Adipose tissue (tissue), 3 donors: ENCODE measurements at regions not wholly inside any gene's neighbourhood (a gene's known extent, or its start where the extent isn't known, plus 50 kb on each side); places are given as distances from the start of the nearest gene placed in this dataset.

Experiments
- H3K27ac ChIP-seq: one replicate; pipeline ENCODE4 v1.5.1; 2013; ENCODE audit warnings: low read depth, low read length
- WGBS, 3 donors: extraction: QIAGEN DNeasy Blood & Tissue Kit; methylation state at CpG; one replicate each; pipeline ENCODE4 v1.1.7; 2013; 5-methylcytosine and 5-hydroxymethylcytosine counted together
- donor health status: healthy with polysubstance abuse.
- donor health status: Bipolar disorder and iron deficiency.
- donor health status: healthy.

- 81 to 87% (median 81%) methylated on average over 7 of the region's 7 CpGs for WGBS, 3 donors
- no peak overlapping the region for H3K27ac ChIP-seq
Observed at GRCh38 chr2:217185265-217185995, 325.6 kb upstream of the TNP1 start.

- 94 to 98% (median 96%) methylated on average over 2 of the region's 2 CpGs for WGBS, 3 donors
Observed at GRCh38 chr2:217184242-217184641, 324.4 kb upstream of the TNP1 start.

GRCh38 chr2:217183471-217183870 is 323.6 kb upstream of the TNP1 start:
- 77 to 100% (median 97%) methylated on average over 1 of the region's 1 CpG for whole genome bisulfite sequencing, 3 donors
- no peak overlapping the region for H3K27ac ChIP-seq

More at GRCh38 chr2:217184242-217184641, 324.4 kb upstream of the TNP1 start:
- H3K27ac ChIP-seq, result no peak overlapping the region

GRCh38 chr2:217182926-217183325 is 323.1 kb upstream of the TNP1 start:
- H3K27ac ChIP-seq, result no peak overlapping the region
- WGBS, 3 donors, result 61 to 82% (median 63%) methylated on average over 3 of the region's 3 CpGs

GRCh38 chr2:217181512-217181911 is 321.6 kb upstream of the TNP1 start:
- H3K27ac ChIP-seq, result no peak overlapping the region

- 72 to 81% (median 76%) methylated on average over 2 of the region's 2 CpGs for WGBS, 3 donors
- no peak overlapping the region for H3K27ac ChIP-seq
Observed at GRCh38 chr2:217179854-217180253, 320.0 kb upstream of the TNP1 start.

GRCh38 chr2:217178341-217178740 is 318.5 kb upstream of the TNP1 start:
- H3K27ac ChIP-seq, result no peak overlapping the region

GRCh38 chr2:217177720-217178119 is 317.9 kb upstream of the TNP1 start:
- no peak overlapping the region for H3K27ac ChIP-seq

GRCh38 chr2:217171874-217172273 is 312.0 kb upstream of the TNP1 start:
- H3K27ac ChIP-seq, result no peak overlapping the region

- no peak overlapping the region for H3K27ac ChIP-seq
- WGBS, 3 donors, result 74 to 83% (median 82%) methylated on average over 1 of the region's 1 CpG
Observed at GRCh38 chr2:217168496-217168895, 308.6 kb upstream of the TNP1 start.

GRCh38 chr2:217167531-217167930 is 307.7 kb upstream of the TNP1 start:
- no peak overlapping the region for H3K27ac ChIP-seq

- H3K27ac ChIP-seq, result no peak overlapping the region
- 51 to 59% (median 58%) methylated on average over 3 of the region's 3 CpGs for WGBS, 3 donors
Observed at GRCh38 chr2:217166241-217166850, 306.5 kb upstream of the TNP1 start.

- H3K27ac ChIP-seq, result no peak overlapping the region
- WGBS, 3 donors, result 89 to 99% (median 93%) methylated on average over 2 of the region's 2 CpGs
Observed at GRCh38 chr2:217165547-217165946, 305.7 kb upstream of the TNP1 start.

- 94 to 98% (median 95%) methylated on average over 4 of the region's 4 CpGs for WGBS, 3 donors
- H3K27ac ChIP-seq, result no peak overlapping the region
Observed at GRCh38 chr2:217163987-217164386, 304.1 kb upstream of the TNP1 start.

- WGBS, 3 donors, result 63 to 77% (median 68%) methylated on average over 9 of the region's 9 CpGs
- no peak overlapping the region for H3K27ac ChIP-seq
Observed at GRCh38 chr2:217162533-217162932, 302.7 kb upstream of the TNP1 start.

- WGBS, 3 donors, result 49 to 62% (median 51%) methylated on average over 9 of the region's 9 CpGs
- no peak overlapping the region for H3K27ac ChIP-seq
Observed at GRCh38 chr2:217160978-217161973, 301.4 kb upstream of the TNP1 start.

GRCh38 chr2:217160103-217160743 is 300.4 kb upstream of the TNP1 start:
- no peak overlapping the region for H3K27ac ChIP-seq
- WGBS, 3 donors, result 63 to 80% (median 64%) methylated on average over 4 of the region's 4 CpGs

GRCh38 chr2:217158928-217159327 is 299.1 kb upstream of the TNP1 start:
- H3K27ac ChIP-seq, result no peak overlapping the region
- 79 to 97% (median 92%) methylated on average over 2 of the region's 2 CpGs for WGBS, 3 donors

- 88 to 97% (median 93%) methylated on average over 6 of the region's 6 CpGs for WGBS, 3 donors
- no peak overlapping the region for H3K27ac ChIP-seq
Observed at GRCh38 chr2:217157581-217157980, 297.7 kb upstream of the TNP1 start.
